NCI-H2196 treated with DMSO at 0.1 percent for 48 hours (cell line): ENCODE measurements at regions not wholly inside any gene's neighbourhood (a gene's known extent, or its start where the extent isn't known, plus 50 kb on each side); places are given as distances from the start of the nearest gene placed in this dataset.
"Not testable (repeated sequence)": the region's sequence is repeated elsewhere in the genome, so short reads cannot be mapped to it uniquely, and the experiment has no call there.

Experiments used
- DNase-seq: peaks from one replicate; lab custom pipeline; 2025; ENCODE audit not compliant: unreplicated experiment; lab: John Stamatoyannopoulos, UW

DNA sequence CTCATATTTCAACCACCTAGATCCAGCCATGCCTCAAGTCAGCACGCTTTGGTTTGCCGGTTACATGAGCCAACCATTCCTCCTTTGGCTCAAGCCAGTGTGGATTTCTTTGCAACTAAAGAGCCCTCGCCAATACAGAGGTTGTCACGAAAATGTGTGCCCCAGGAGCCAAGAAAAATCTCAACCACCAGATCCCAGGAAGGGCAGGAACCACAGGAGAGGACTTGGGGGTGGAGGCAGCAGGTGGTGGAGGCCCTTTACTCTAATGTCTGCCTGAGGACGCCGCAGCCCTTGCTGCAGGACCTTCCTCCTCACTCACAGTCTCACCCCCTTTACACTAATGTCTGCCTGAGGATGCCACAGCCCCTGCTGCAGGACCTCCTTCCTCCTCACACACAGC, 144.8 kb upstream of the PHACTR3 start:
- DNase-seq: no peak

DNA sequence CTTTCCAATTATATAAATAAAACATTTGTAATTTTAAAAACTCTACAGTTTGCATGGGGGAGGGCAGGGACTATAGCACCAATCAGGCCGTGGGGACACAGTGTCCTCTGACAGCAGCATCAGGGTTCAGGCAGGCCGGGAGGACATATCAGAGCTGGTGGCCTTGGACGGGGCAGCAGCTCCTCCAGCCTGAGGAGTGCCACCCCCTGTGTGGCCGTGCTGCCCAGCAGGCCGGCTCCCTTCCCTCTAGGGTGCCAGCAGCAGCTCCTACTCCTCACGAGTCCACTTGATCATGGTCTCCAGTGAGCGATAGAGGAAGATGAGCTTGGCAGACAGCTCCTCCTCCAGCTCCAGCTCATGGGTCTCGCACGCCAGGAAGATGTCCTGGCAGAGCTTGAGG, 144.0 kb upstream of the PHACTR3 start:
- no peak for DNase-seq

GRCh38 chr20:59461526-59461925, 142.8 kb upstream of the PHACTR3 start:
- no peak for DNase-seq

- DNase-seq: no peak
These were observed 142.1 kb upstream of the PHACTR3 start for GRCh38 chr20:59462249-59462648.

- no peak for DNase-seq
These were observed 140.8 kb upstream of the PHACTR3 start for GRCh38 chr20:59463541-59463940.

- DNase-seq: no peak
These were observed 138.1 kb upstream of the PHACTR3 start for GRCh38 chr20:59466107-59466815.

- DNase-seq: no peak
These were observed 135.5 kb upstream of the PHACTR3 start for GRCh38 chr20:59468831-59469230.

DNA sequence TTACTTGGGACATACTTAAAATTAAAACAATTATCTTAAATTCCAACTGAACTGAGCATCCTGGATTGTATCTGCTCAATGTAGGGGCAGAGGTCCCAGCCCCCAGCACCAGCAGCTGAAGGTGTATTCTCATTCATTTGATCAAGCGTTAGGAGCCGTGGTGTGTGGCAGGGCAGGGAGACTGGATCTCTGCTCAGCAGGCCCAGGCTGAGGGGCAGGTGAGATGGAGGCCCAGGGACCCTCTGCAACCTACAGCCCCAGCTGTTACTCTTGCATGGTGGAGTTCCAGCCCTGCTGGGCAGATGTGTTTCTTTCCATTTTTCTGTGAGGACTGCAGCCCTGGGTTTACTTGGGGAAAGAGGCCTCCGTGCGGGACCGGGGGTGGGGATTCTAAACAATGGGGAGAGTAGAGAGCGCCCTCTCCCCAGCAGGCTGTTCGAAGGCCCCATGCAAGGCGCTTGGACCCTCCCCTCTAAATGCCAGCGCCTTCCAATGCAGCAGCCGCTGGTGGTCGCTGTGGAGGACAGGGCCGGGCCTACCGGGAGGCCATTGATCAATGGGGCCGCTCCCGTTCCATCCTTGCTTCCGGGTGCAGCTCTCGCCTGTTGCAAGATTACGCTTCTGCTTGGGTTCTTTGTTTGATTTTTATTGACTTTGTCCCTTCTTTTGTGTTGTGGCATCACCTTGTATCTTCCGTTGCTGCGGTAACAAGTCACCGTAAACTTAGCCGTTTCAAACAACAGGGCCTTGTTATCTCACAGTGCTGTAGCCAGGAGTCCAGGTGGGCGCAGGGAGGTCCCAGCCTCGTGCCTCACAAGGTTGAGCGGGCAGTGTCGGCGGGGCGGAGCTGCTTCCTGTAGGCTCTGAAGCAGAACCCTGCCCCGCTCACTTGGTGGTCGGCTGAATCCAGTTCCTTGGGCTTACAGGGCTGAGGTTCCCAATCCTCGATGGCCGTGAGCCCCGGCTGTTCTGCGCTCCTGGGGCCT, 134.8 kb upstream of the PHACTR3 start:
- DNase-seq: no peak

- no peak for DNase-seq
These were observed 133.8 kb upstream of the PHACTR3 start for GRCh38 chr20:59470521-59470920.

GRCh38 chr20:59471653-59472421, 132.5 kb upstream of the PHACTR3 start:
- no peak for DNase-seq

DNA sequence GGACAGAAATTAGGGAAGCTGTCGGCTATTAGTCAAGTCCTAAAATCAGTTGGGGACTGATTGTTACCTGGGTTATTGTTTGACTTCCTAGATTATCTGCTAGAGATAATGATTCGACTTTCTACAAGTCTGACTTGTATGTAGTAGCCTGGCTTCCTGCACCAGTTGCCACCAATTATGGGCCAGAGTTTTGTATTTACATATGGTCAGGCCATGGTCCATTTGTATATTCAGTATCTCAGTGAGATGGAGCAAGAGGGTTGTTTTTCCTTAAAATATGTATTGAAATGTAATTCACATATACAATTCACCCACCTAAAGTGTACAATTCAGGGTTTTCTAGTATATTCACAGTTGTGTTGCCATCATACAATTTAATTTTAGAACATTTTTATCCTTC, 130.6 kb upstream of the PHACTR3 start:
- no peak for DNase-seq

- DNase-seq: no peak
These were observed 123.3 kb upstream of the PHACTR3 start for GRCh38 chr20:59481067-59481466.

DNA sequence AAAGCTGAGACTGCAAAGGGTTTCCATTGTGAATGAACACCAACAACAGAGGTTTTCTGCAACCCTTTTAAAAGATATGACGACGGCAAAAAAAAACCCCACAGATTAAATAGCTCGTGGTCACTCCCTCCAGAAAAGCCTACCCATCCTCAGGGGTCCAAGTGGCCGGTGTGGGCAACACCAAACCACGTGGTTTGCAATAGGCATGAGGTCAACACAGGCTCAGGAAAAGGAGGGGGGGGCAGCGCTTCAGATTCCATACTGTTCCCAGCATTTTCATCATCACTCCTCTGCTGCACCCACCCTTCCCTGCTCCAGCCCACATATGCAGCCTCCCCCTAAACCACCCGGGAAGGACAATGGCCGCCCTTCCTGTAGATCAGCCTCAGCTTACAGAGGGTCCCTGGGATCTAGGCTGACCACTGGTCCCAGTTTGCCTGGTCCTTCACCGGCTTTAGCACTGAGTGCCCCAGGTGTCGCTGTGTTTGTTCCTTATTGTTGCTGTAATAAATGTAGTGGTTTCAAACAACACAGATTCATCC, 122.8 kb upstream of the PHACTR3 start:
- DNase-seq: no peak

GRCh38 chr20:59482351-59483187, 121.8 kb upstream of the PHACTR3 start:
- DNase-seq: no peak

GRCh38 chr20:59483481-59483880, 120.9 kb upstream of the PHACTR3 start:
- DNase-seq: no peak

GRCh38 chr20:59484228-59484627, 120.1 kb upstream of the PHACTR3 start:
- DNase-seq: no peak

DNA sequence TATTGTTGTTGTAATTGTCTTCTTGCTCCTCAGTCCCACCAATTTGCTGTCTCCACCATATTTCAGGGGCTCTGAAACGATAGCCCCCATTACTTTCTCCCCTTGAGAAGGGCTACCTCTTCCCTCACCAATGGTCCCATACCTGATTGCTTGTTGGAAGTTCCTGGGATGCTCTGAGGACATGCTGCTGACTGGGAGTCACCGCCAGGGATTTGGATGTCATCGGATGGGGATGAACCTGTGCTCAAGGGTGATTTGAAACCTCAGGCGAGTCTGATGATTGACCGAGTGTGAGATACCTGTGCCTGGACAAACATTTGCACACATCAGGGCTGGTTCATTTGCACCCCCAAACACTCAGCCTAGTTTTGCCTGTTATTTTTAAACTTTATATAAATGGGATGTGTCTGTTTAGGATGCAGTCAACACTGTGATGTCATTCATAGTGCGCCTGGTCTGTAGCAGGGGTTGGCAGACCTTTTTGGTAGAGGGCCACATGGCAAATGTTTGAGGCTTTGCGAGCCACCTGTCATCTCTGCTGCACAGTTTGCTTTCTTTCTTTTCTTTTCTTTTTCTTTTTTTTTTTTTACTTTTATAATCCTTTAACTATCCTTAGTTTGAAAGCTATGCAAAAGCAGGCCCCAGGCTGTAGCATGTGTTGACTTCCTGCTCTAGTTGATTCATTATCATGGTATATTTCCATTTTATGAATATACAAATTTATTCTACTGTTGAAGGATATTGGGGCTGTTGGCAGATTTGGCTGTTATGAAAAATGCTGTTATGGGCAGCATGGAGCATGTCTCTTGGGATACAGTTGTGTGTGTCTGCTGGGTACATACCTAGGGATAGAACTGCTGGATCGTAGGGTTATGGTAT, 118.5 kb upstream of the PHACTR3 start:
- DNase-seq: no peak

DNA sequence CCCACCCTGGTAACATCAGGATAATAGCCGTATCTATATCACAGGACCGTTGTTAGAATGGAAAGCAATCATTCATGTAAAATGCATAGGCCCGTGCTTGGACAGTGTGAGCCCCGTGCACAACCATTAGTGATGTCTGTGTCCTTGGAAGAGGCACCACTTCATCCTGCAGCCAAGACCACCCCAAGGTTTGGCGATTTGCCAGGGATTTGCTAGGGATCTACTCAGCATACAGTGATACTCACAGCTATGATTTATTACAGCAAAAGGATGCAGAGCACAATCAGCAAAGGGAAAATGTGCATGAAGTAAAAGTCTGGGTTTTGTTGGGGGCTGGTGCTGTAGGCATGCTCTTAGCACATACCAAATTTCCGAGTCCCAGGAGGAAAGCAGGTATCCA, 115.9 kb upstream of the PHACTR3 start:
- not testable (repeated sequence) for DNase-seq
